Prostate gland (tissue), 2 donors: ENCODE measurements at regions not wholly inside any gene's neighbourhood (a gene's known extent, or its start where the extent isn't known, plus 50 kb on each side); places are given as distances from the start of the nearest gene placed in this dataset.

Experiments used
- DNase-seq: peaks from one replicate; pipeline ENCODE4 v3.0.0-alpha.2; 2019; ENCODE audit warnings: low spot score
- H3K27ac ChIP-seq, 2 donors: fragments of 200-600 bp; sonication (generic); 2 replicates each; pipeline ENCODE4 v1.5.1; 2017 to 2019
- H3K27me3 ChIP-seq: fragments of 200-600 bp; sonication (generic); replicated peaks from 2 replicates; pipeline ENCODE4 v1.5.1; 2019; ENCODE audit not compliant: insufficient read depth
- H3K36me3 ChIP-seq, 2 donors: fragments of 200-600 bp; sonication (generic); 1 replicate in 1 of 2; 2 replicates in 1 of 2; pipeline versions ENCODE4 v1.5.1 to v1.8.1; 2017 to 2019
- H3K4me1 ChIP-seq: fragments of 200-600 bp; sonication (generic); replicated peaks from 2 replicates; pipeline ENCODE4 v1.5.1; 2019
- H3K4me3 ChIP-seq, 2 donors: fragments of 200-600 bp; sonication (generic); 2 replicates each; pipeline ENCODE4 v1.5.1; 2017 to 2019
- H3K9me3 ChIP-seq: fragments of 200-600 bp; sonication (generic); 2 replicates; pipeline ENCODE4 v1.5.1; 2017
- CTCF ChIP-seq, 4 experiments: fragments of 200-600 bp in 2 of 4; fragments of 450-650 bp in 2 of 4; sonication (generic) in 2 of 4; IDR thresholded peaks; 1 replicate in 3 of 4; 2 replicates in 1 of 4; pipeline ENCODE4 v1.5.1; 2016 to 2019; ENCODE audit warnings: antibody characterized with exemption in 4 of 4, mild to moderate bottlenecking in 2 of 4, moderate library complexity in 2 of 4
- POLR2A ChIP-seq: fragments of 450-650 bp; IDR thresholded peaks from one replicate; pipeline ENCODE4 v1.6.1; 2016; ENCODE audit warnings: antibody characterized with exemption, mild to moderate bottlenecking
- POLR2AphosphoS5 ChIP-seq: sonication (generic); formaldehyde crosslinking; IDR thresholded peaks from one replicate; pipeline ENCODE4 v1.6.1; 2017; ENCODE audit warnings: antibody characterized with exemption
- WGBS: methylation state at CpG from one replicate; pipeline ENCODE4 v1.1.5; 2018; 5-methylcytosine and 5-hydroxymethylcytosine counted together
- intact Hi-C: fragments of 100-400 bp; cut with DNase I; formaldehyde crosslinking; loops from one replicate; pipeline ENCODE4 v1.14.2; 2022

DNA sequence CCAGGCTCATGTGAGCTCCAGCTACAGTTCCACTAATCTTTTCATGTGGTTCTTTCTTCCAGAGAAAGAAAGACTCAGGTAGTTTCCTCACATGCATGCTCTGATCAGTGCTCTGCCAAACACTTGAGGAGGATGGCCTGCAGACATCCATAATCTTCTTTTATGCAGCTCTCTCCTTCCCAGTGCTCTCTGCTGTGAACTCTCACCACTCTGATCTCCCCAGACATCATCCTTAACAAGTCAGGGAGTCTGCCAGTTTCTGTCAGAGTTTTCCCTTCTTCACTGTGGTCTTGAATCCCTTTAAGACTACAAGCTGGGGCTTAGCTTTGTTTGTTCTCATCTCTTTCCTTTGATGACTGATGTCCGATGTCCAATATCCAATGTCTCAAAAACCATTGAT is 203.4 kb upstream of the PRKCQ start:
- Histone ChIP-seq H3K4me1 (no peaks in the 10 kb centered on the region), H3K27ac (no peak overlapping the region), H3K36me3 (no peaks in the 10 kb centered on the region), H3K9me3 (no peaks in the 10 kb centered on the region), H3K27me3 (no peaks in the 10 kb centered on the region), H3K4me3 (no peak overlapping the region)
- TF ChIP-seq CTCF (IDR thresholded peaks at IDR 0.05) (no peak), POLR2A (no peak), POLR2AphosphoS5 (no peak)
- 91% methylated on average over 1 of the region's 1 CpG for WGBS
- no peak for DNase-seq
- intact Hi-C loops: loop anchor here (10.0 kb wide), 1 partner anchor 471 kb away; no protein-coding TSS in a partner anchor

DNA sequence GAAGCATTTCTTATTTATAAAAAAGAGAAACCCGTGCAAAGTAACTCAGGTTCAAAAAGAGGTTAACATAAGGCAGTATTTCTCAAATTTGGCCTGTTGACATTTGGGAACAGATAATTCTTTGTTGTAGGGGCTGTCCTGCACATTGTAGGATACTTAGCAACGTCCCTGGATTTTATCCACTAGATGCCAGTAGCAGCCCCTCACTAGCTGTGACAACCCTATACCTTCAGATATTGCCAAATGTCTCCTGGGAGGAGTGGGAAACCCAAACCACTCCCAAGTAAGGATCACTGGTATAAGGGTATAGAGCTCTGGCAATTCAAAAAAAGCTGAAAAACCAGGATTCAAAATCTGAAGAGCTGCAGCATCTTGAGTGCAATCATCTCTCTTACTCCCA is 202.3 kb upstream of the PRKCQ start:
- H3K4me3 ChIP-seq: no peak overlapping the region
- H3K27ac ChIP-seq: no peak overlapping the region
- no peaks in the 10 kb centered on the region for H3K27me3 ChIP-seq
- no peak for DNase-seq
- intact Hi-C loops: loop anchor here (10.0 kb wide), 1 partner anchor 472 kb away; no protein-coding TSS in a partner anchor
- TF ChIP-seq POLR2AphosphoS5 (no peak), POLR2A (no peak), CTCF (IDR thresholded peaks at IDR 0.05) (no peak)
- H3K36me3 ChIP-seq: no peaks in the 10 kb centered on the region
- WGBS: 42% methylated on average over 2 of the region's 2 CpGs
- no peaks in the 10 kb centered on the region for H3K9me3 ChIP-seq
- H3K4me1 ChIP-seq: no peaks in the 10 kb centered on the region

DNA sequence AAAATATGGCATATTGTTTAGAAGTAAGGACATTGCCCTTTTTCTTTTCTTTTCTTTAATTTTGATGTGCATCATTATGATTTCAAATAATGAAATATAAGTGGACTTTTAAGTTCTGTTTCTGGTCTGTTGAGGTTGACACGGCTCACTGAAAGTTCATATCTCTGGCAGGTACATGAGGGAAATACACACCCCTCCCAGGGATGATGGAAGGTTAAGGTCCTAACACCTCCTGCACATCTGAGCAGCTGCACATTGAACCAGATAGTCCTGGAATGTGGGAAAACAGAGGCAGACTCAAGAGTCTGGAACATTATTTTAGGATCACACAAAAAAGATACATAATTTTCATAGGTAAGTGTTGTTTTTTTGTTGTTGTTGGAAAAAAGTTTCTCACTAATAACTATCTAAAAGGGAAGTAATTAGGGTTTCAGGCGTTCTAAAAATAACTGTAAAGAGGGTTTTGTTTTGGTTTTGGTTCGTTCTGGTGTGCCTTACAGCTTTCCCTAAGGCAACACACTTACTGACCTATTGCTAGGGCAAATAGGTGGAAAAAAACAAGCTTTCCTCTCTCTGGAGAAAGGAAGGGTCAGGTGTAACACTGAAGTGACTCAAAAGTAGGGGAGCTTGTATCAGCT is 201.2 kb upstream of the PRKCQ start:
- Histone ChIP-seq H3K4me1 (no peaks in the 10 kb centered on the region), H3K36me3 (no peaks in the 10 kb centered on the region), H3K4me3 (no peak overlapping the region), H3K27ac (no peak overlapping the region), H3K9me3 (no peaks in the 10 kb centered on the region), H3K27me3 (no peaks in the 10 kb centered on the region)
- no peak for TF ChIP-seq POLR2AphosphoS5
- no peak for TF ChIP-seq CTCF (IDR thresholded peaks at IDR 0.05)
- TF ChIP-seq POLR2A: no peak
- no peak for DNase-seq
- 80% methylated on average over 3 of the region's 3 CpGs for WGBS
- intact Hi-C loops: loop anchor here (10.0 kb wide), 1 partner anchor 474 kb away; no protein-coding TSS in a partner anchor

DNA sequence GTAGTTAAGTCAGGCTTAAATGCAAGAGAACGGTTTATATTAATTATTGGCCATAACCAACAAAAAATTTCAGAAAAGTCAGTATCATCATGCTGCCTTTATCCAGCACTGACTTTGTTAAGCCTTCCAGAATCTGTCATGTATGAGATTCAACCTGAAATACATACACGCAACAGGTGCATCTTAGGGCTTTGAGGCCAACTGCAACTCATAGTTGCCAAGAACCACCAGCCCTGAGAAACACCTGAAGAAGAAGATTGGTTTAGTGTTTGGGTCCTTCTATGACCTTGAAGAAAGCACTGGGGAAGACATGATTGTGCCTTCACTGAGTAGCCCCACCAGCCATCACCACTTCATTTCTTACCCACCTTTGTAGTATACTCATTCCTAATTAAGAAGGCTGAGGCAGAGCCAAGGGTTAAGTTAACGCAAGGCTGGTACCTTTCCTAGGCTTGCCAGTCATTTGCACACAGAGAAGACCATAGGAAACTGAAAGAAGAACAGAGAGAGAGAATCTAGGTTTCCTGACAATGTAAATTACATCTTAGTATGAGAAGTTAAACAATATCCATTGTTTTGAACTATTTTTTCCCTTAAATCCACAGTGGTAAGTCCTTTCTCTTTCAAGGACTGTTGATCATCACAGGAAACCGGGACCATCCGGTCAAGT is 200.1 kb upstream of the PRKCQ start:
- TF ChIP-seq CTCF (IDR thresholded peaks at IDR 0.05) (no peak), POLR2AphosphoS5 (no peak), POLR2A (no peak)
- intact Hi-C loops: loop anchor here (10.0 kb wide), 1 partner anchor 475 kb away; no protein-coding TSS in a partner anchor
- Histone ChIP-seq H3K27me3 (no peaks in the 10 kb centered on the region), H3K27ac (no peak overlapping the region), H3K4me3 (no peak overlapping the region), H3K36me3 (no peaks in the 10 kb centered on the region), H3K9me3 (no peaks in the 10 kb centered on the region), H3K4me1 (no peaks in the 10 kb centered on the region)
- WGBS: 85% methylated on average over 5 of the region's 5 CpGs
- no peak for DNase-seq
